H1 (cell line): ENCODE measurements at regions not wholly inside any gene's neighbourhood (a gene's known extent, or its start where the extent isn't known, plus 50 kb on each side); places are given as distances from the start of the nearest gene placed in this dataset.

ENCODE experiments used
- ASH2L ChIP-seq: fragments of 200-600, 300-600 bp; sonication (generic); IDR thresholded peaks from one replicate; pipeline ENCODE4 v1.7.1; 2017; ENCODE audit warnings: low read length
- EP300 ChIP-seq, 2 experiments: IDR thresholded peaks; 1 replicate in 1 of 2; 2 replicates in 1 of 2; pipeline ENCODE4 v1.6.1; 2011 to 2012; ENCODE audit warnings: low read depth in 2 of 2, low read length in 2 of 2, mild to moderate bottlenecking in 2 of 2, borderline replicate concordance in 1 of 2, inconsistent platforms in 1 of 2, moderate library complexity in 1 of 2
- GTF2F1 ChIP-seq: IDR thresholded peaks from 2 replicates; pipeline ENCODE4 v1.6.1; 2012; ENCODE audit warnings: low read depth, low read length, improper control_type of control experiment, borderline replicate concordance

- TF ChIP-seq ASH2L (no peak), EP300 (IDR thresholded peaks at IDR 0.05; ENCODE audit: borderline replicate concordance in 1 of 2, low read depth in 2 of 2, low read length in 2 of 2) (no peak), GTF2F1 (no peak)
These were observed 645.8 kb upstream of the NDST4 start (continued) for GRCh38 chr4:115759231-115759630.
